Liver (tissue), 8 donors: ENCODE measurements at regions not wholly inside any gene's neighbourhood (a gene's known extent, or its start where the extent isn't known, plus 50 kb on each side); places are given as distances from the start of the nearest gene placed in this dataset.
"Not testable (repeated sequence)": the region's sequence is repeated elsewhere in the genome, so short reads cannot be mapped to it uniquely, and the experiment has no call there.

ENCODE experiments used
- DNase-seq: peaks from one replicate; pipeline ENCODE4 v3.0.0-alpha.2; 2017; ENCODE audit warnings: low spot score
- H3K27ac ChIP-seq, 2 donors: one replicate each; pipeline ENCODE4 v1.7.0; 2013; ENCODE audit warnings: inconsistent platforms in 2 of 2, low read length in 2 of 2, control low read depth in 1 of 2, low read depth in 1 of 2, mild to moderate bottlenecking in 1 of 2
- H3K27me3 ChIP-seq, 4 donors: one replicate each; pipeline versions ENCODE4 v1.6.1 to v1.7.0; 2013; ENCODE audit warnings: low read length in 3 of 4, inconsistent platforms in 1 of 4, mild to moderate bottlenecking in 1 of 4, moderate library complexity in 1 of 4; ENCODE audit not compliant: control insufficient read depth in 4 of 4, insufficient read depth in 4 of 4
- H3K36me3 ChIP-seq, 4 donors: one replicate each; pipeline versions ENCODE4 v1.6.1 to v1.7.0; 2013; ENCODE audit warnings: low read length in 3 of 4, mild to moderate bottlenecking in 3 of 4, low read depth in 1 of 4, moderate library complexity in 1 of 4; ENCODE audit not compliant: control insufficient read depth in 4 of 4, insufficient read depth in 3 of 4
- H3K4me1 ChIP-seq, 4 donors: one replicate each; pipeline versions ENCODE4 v1.6.1 to v1.7.0; 2013; ENCODE audit warnings: low read length in 3 of 4, mild to moderate bottlenecking in 3 of 4, moderate library complexity in 1 of 4; ENCODE audit not compliant: control insufficient read depth in 4 of 4, insufficient read depth in 4 of 4
- H3K4me3 ChIP-seq, 3 donors: one replicate each; pipeline versions ENCODE4 v1.6.1 to v1.7.0; 2013; ENCODE audit warnings: low read length in 3 of 3, control low read depth in 1 of 3, low read depth in 1 of 3, mild to moderate bottlenecking in 1 of 3
- H3K9ac ChIP-seq, 2 donors: one replicate each; pipeline ENCODE4 v1.7.0; 2013; ENCODE audit warnings: low read length in 2 of 2, mild to moderate bottlenecking in 2 of 2, moderate library complexity in 2 of 2, control low read depth in 1 of 2, low read depth in 1 of 2
- H3K9me3 ChIP-seq, 4 donors: one replicate each; pipeline versions ENCODE4 v1.6.1 to v1.7.0; 2013; ENCODE audit warnings: low read length in 3 of 4; ENCODE audit not compliant: control insufficient read depth in 4 of 4
- CTCF ChIP-seq: fragments of 150-350 bp; IDR thresholded peaks from 2 replicates; pipeline ENCODE4 v1.5.1; 2017; ENCODE audit warnings: improper control_type of control experiment, low read depth, low read length; ENCODE audit not compliant: missing input control
- EGR1 ChIP-seq, 2 donors: IDR thresholded peaks; 2 replicates each; pipeline ENCODE4 v1.6.1; 2016 to 2018; ENCODE audit warnings: antibody characterized with exemption in 2 of 2, low read depth in 2 of 2
- FOXA2 ChIP-seq: IDR thresholded peaks from 2 replicates; pipeline ENCODE4 v1.6.1; 2016; ENCODE audit warnings: antibody characterized with exemption
- GABPA ChIP-seq, 2 donors: IDR thresholded peaks in 1 of 2; conservative IDR thresholded peaks in 1 of 2; 2 replicates each; pipeline ENCODE4 v1.6.1; 2016; ENCODE audit warnings: antibody characterized with exemption in 2 of 2, mild to moderate bottlenecking in 1 of 2, moderate library complexity in 1 of 2
- HNF4A ChIP-seq, 2 donors: conservative IDR thresholded peaks; 2 replicates each; pipeline ENCODE4 v1.6.1; 2016; ENCODE audit warnings: antibody characterized with exemption in 2 of 2, mild to moderate bottlenecking in 2 of 2
- HNF4G ChIP-seq: IDR thresholded peaks from 2 replicates; pipeline ENCODE4 v1.6.1; 2016; ENCODE audit warnings: antibody characterized with exemption
- MAX ChIP-seq: IDR thresholded peaks from 2 replicates; pipeline ENCODE4 v1.6.1; 2016; ENCODE audit warnings: antibody characterized with exemption
- NR2F2 ChIP-seq: IDR thresholded peaks from 2 replicates; pipeline ENCODE4 v1.6.1; 2016; ENCODE audit warnings: antibody characterized with exemption
- RXRA ChIP-seq, 2 donors: IDR thresholded peaks; 2 replicates each; pipeline ENCODE4 v1.6.1; 2017 to 2018; ENCODE audit warnings: antibody characterized with exemption in 2 of 2, mild to moderate bottlenecking in 1 of 2
- TAF1 ChIP-seq: conservative IDR thresholded peaks from 2 replicates; pipeline ENCODE4 v1.6.1; 2016; ENCODE audit warnings: antibody characterized with exemption, mild to moderate bottlenecking
- WGBS: extraction: QIAGEN DNeasy Blood & Tissue Kit; methylation state at CpG from one replicate; pipeline ENCODE4 v1.1.7; 2013; 5-methylcytosine and 5-hydroxymethylcytosine counted together
- TF ChIP-seq, protein P1 (sequence below): IDR thresholded peaks from 2 replicates; pipeline ENCODE4 v1.6.1; 2016; ENCODE audit warnings: antibody characterized with exemption, mild to moderate bottlenecking
- TF ChIP-seq, protein P2 (sequence below): IDR thresholded peaks from 2 replicates; pipeline ENCODE4 v1.6.1; 2016; ENCODE audit warnings: antibody characterized with exemption
- donor health status: healthy.
- donor health status: healthy.
- donor health status: healthy.
- donor health status: healthy.
- donor health status: healthy.

- no peak overlapping the region for H3K9ac ChIP-seq
- no peak for DNase-seq
Measured at GRCh38 chr14:89667983-89668382, 250.9 kb upstream of the FOXN3 start.

GRCh38 chr14:89665300-89666081, 248.5 kb upstream of the FOXN3 start:
- not testable (repeated sequence) for DNase-seq
- peak in 1 of 2 donors; percentile 40 for TF ChIP-seq HNF4A (conservative IDR thresholded peaks at IDR 0.05)
- WGBS = 81% methylated on average over 7 of the region's 7 CpGs

More at GRCh38 chr14:89667983-89668382, 250.9 kb upstream of the FOXN3 start:
- Histone ChIP-seq H3K36me3 (no peaks in the 10 kb centered on the region), H3K27me3 (no peaks in the 10 kb centered on the region), H3K4me1 (peaks cover 0 to 5% (median 0%) of the 10 kb centered on the region in 4 donors), H3K27ac (no peak overlapping the region), H3K4me3 (no peak overlapping the region), H3K9me3 (no peaks in the 10 kb centered on the region)
- no peak for TF ChIP-seq EGR1 (IDR thresholded peaks at IDR 0.05; ENCODE audit: low read depth in 2 of 2)
- no peak for TF ChIP-seq FOXA2
- TF ChIP-seq NR2F2 = no peak
- TF ChIP-seq TAF1 = no peak
- TF ChIP-seq GABPA (IDR thresholded peaks at IDR 0.05 in 1 of 2, conservative IDR thresholded peaks at IDR 0.05 in 1 of 2) = no peak
- TF ChIP-seq, protein P1, sequence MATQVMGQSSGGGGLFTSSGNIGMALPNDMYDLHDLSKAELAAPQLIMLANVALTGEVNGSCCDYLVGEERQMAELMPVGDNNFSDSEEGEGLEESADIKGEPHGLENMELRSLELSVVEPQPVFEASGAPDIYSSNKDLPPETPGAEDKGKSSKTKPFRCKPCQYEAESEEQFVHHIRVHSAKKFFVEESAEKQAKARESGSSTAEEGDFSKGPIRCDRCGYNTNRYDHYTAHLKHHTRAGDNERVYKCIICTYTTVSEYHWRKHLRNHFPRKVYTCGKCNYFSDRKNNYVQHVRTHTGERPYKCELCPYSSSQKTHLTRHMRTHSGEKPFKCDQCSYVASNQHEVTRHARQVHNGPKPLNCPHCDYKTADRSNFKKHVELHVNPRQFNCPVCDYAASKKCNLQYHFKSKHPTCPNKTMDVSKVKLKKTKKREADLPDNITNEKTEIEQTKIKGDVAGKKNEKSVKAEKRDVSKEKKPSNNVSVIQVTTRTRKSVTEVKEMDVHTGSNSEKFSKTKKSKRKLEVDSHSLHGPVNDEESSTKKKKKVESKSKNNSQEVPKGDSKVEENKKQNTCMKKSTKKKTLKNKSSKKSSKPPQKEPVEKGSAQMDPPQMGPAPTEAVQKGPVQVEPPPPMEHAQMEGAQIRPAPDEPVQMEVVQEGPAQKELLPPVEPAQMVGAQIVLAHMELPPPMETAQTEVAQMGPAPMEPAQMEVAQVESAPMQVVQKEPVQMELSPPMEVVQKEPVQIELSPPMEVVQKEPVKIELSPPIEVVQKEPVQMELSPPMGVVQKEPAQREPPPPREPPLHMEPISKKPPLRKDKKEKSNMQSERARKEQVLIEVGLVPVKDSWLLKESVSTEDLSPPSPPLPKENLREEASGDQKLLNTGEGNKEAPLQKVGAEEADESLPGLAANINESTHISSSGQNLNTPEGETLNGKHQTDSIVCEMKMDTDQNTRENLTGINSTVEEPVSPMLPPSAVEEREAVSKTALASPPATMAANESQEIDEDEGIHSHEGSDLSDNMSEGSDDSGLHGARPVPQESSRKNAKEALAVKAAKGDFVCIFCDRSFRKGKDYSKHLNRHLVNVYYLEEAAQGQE = no peak
- TF ChIP-seq MAX = no peak
- TF ChIP-seq, protein P2, sequence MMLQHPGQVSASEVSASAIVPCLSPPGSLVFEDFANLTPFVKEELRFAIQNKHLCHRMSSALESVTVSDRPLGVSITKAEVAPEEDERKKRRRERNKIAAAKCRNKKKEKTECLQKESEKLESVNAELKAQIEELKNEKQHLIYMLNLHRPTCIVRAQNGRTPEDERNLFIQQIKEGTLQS = no peak
- no peak for TF ChIP-seq CTCF
- no peak for TF ChIP-seq HNF4G
- TF ChIP-seq RXRA (IDR thresholded peaks at IDR 0.05) = no peak
- WGBS = 73% methylated on average over 7 of the region's 7 CpGs

More at GRCh38 chr14:89665300-89666081, 248.5 kb upstream of the FOXN3 start:
- H3K9me3 ChIP-seq, H3K9ac ChIP-seq, H3K36me3 ChIP-seq, H3K4me1 ChIP-seq, H3K27me3 ChIP-seq, H3K4me3 ChIP-seq, H3K27ac ChIP-seq: not testable (repeated sequence)
